NCI-H524 (cell line): ENCODE measurements at regions not wholly inside any gene's neighbourhood (a gene's known extent, or its start where the extent isn't known, plus 50 kb on each side); places are given as distances from the start of the nearest gene placed in this dataset.

Source experiments
- DNase-seq, 2 experiments: peaks; one replicate each; lab custom pipeline; 2025; lab: John Stamatoyannopoulos, UW

DNA sequence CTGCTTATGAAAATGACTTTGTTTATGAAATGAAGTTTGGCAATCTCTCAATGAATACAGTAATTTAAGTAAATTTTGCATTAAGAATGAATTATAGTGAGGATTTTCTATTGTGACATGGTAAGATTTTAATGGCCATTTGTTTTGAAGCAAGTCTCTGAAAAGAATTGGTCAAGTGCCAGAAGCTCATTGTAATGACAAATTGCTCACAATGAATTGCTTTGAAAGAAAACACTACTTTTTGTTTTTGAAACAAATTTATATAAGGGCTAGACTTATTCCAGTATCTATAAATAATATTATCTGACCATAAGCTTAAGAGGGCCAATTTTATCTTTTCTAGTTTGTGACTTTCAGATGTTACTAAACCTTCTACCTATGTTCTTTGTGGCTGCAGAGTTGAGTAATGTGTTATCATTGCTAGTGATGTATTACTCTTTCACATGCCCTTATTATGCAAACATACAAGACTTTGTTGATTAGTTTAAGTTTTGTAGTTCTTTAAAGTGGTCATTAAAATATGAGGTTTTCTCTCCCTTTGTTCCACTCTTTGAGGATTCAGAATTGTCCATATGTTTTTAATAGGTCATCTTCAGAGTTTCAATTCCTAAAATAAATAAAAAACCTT is 93.0 kb upstream of the ZNF608 start:
- no peak for DNase-seq

DNA sequence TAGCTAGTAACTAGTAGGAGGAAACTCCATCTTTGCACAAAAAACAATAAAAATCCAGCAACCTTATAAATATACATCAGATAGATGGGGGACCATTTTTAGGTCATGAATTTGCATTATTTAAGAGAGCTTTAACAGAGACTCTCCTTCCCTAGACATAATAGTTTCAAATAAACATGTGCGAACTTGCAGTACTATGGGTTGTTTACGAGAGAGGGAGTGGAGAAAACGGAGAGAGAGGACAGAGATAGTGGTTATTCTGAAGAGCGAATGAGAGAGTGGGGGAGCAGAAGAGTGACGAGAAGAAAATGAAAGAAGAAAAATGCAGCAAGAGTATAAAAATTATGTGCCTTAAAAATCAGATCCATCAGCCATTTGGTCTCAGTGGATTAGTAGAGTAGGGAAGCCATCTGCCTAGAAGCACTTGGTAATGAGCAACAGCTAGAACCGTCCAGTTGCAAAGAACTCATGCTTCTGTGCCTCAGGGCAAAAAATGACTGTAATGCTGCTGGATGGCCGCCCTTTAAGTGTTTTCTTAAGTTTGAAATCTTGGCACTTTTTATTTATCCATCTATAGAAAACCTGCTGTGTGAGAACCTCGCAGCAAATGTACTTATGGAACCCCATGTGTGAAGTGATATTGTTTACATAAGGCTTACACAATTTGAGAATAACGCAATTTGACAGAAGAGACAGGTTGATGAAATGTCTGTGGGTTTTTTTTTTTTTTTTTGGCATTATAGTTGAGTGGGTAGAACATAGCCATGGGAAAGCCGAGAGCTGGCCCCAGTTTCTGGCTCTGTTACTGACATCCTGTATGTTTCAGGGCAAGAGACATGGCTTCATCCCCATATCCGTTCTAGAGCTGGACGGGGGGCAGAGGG is 95.6 kb upstream of the ZNF608 start:
- DNase-seq = peak in 1 of 2 experiments; percentile 49

GRCh38 chr5:124842725-124843595 is 96.5 kb upstream of the ZNF608 start:
- no peak for DNase-seq

DNA sequence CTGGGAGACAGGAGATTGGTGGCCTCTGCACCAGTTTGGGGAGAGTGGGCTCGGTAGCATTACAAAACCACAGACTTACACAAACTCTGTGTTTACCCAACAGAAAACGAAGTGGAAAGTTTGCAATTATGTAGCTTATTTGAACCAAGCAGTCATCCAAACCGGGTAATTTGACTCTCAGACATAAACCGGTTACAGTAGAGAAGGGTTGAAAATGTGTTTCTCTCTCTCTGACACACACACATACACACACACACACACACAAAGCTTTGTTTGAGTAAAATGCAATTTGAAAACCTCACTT is 97.1 kb upstream of the ZNF608 start:
- DNase-seq = no peak

- DNase-seq = no peak
Observed at GRCh38 chr5:124844371-124844920, 98.0 kb upstream of the ZNF608 start.

DNA sequence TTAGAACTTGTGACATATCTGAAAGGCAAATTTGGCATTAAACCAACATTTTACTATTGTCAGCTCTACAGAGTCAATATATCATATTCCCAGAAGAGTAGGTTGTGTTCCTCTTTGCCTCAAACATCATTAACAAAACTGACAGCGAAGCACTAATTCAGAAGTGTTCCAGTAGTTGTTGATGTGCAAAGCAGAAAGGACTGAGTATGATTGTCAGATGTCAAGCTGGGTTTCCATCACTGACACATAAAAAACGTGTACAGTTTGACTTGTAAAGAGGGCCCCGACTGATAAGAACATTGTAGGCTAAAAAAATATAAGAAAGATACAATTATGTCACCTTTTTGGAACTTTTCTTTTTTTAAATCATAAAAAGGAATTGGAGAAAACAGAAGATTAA is 101.5 kb upstream of the ZNF608 start:
- no peak for DNase-seq

- no peak for DNase-seq
Observed at GRCh38 chr5:124849774-124850173, 103.3 kb upstream of the ZNF608 start.

DNA sequence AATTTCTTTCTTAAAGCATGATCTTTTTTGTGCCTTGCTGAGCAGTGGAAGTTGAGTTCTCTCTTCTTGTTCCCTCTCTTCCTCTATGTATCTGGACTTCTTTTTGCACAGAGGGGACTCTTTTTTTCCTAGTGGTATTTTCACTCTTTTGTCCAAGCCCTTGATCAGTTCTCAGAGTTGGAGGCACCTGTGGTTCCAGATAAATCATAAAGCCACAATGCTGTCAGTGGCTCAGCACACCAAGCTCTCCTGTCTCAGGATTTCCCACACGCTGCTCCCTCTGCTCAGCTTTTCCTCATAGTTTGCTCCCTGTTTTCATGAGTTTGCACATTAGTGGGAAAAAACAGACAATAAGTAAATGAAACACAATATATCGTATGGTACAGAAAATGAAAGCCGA is 110.3 kb upstream of the ZNF608 start:
- DNase-seq = no peak

GRCh38 chr5:124858612-124859011 is 112.2 kb upstream of the ZNF608 start:
- no peak for DNase-seq

GRCh38 chr5:124859027-124859426 is 112.6 kb upstream of the ZNF608 start:
- no peak for DNase-seq

DNA sequence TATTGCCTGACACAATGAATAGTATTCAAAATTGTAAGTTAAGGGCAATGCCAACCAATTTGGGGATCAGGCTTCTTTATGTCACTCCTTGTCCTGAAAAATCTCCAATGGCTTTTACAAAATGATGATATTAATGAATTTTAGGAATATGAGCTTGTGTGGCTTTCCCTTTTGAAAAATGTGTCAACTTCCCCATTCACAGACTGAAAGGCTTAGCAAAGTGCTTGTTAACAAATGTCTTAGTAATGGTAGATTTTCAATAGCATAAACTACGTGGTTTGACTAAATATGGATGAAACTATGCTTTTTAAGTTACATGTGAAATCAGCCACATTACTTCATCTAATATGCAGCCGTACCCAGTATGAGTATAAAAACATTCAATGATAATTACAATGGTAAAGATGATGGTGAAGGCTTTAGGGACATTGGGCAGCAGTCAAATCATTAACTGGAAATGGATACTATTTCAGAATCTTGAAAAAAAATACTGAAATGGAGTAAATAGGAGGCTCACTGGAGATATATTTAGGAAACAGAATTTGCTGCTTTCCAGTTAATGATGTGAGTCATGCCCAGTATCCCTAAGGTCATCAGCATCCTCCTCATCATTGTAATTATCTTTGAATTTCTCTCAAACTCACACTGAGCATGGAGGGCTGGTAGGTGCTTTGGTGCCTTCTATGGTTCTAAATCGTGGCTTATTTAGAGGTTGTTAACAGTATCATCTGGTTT is 113.3 kb upstream of the ZNF608 start:
- DNase-seq = no peak

GRCh38 chr5:124860291-124860655 is 113.8 kb upstream of the ZNF608 start:
- DNase-seq = no peak

GRCh38 chr5:124865066-124865465 is 118.6 kb upstream of the ZNF608 start:
- no peak for DNase-seq

DNA sequence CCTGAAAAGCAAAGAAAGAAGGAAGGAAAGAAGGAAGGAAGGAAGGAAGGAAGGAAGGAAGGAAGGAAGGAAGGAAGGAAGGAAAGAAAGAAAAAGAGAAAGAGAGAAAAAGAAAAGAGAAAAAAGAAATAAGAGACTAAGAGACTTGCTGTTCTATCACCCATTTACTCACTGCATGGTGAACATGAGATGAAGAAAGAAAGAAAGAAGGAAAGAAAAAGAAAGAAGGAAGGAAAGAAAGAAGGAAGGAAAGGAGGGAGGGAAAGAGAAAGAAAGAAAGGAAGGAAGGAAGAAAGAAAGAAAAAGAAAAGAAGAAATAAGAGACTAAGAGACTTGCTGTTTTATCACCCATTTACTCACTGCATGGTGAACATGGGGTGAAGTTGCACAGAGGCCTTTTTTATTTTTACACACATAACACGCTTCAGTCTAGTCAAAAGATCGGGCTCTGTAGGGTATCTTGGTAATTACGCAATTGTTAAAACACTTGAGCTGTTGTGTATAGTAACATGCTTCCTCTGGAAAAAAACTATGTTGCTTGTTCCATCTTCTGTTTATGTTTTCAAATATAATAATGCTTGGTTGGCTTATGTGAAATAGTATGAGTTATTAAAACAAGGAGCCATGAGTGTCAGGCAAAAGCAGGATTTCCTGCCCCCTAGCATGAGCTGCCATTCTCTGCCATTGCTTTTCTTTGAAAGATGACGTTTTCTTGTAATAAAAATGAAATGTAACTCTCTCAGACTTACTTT is 119.3 kb upstream of the ZNF608 start:
- no peak for DNase-seq

- no peak for DNase-seq
Observed at GRCh38 chr5:124866355-124867136, 120.1 kb upstream of the ZNF608 start.

GRCh38 chr5:124867137-124867704 is 120.8 kb upstream of the ZNF608 start:
- DNase-seq = no peak

GRCh38 chr5:124868676-124869075 is 122.2 kb upstream of the ZNF608 start:
- no peak for DNase-seq

DNA sequence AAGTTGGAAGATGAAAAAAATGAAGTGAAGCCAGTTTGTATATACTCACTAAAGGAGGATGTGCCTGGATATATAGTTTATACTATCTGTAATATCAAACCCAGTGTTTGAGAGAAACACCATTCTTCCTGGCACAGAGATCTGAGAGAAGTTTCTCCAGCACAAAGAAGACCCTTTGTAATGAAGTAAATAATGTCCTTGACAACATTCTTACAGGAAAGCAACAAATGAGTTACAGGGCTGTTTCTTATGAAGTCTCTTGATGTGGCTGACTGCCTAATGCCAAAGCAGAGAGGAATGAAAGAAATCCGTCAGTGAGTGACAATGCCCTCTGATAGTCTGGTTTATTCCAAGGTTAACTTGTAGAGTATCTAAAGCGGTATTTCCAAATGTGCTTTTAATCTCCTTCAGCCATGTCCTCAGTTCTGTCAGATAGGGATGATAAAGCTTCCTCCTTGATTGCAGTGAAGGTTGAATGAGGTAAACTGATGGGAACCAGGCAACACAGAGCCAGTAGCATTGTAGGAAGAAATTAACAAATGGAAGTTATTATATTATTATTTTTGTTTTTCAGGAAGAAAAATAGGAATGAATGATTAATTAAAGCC is 123.1 kb upstream of the ZNF608 start:
- DNase-seq = no peak

- no peak for DNase-seq
Observed at GRCh38 chr5:124870070-124870469, 123.6 kb upstream of the ZNF608 start.

DNA sequence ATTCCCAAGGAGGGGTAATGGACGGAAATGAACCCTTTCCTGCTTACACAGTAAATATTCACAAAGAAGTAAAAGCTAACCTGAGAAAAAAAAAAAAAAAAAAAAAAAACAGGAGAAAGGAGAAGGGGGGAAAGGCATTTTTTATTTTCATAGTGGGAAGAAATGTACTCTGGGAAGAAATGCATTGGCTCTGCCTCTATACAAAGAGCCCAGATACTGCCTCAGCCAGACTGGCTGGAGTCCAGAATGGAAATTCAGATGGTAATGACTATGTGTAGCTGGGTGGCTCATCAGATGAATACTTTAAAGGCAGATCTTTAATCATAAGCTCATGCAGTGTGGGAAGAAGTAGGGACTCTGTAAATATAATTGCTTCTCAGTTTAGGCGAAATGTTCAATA is 124.9 kb upstream of the ZNF608 start:
- no peak for DNase-seq
